ENCODE measurements at regions not wholly inside any gene's neighbourhood (a gene's known extent, or its start where the extent isn't known, plus 50 kb on each side); places are given as distances from the start of the nearest gene placed in this dataset.
A peak's percentile ranks its signal among the peaks of the same experiment; 100 is the strongest.

DNA sequence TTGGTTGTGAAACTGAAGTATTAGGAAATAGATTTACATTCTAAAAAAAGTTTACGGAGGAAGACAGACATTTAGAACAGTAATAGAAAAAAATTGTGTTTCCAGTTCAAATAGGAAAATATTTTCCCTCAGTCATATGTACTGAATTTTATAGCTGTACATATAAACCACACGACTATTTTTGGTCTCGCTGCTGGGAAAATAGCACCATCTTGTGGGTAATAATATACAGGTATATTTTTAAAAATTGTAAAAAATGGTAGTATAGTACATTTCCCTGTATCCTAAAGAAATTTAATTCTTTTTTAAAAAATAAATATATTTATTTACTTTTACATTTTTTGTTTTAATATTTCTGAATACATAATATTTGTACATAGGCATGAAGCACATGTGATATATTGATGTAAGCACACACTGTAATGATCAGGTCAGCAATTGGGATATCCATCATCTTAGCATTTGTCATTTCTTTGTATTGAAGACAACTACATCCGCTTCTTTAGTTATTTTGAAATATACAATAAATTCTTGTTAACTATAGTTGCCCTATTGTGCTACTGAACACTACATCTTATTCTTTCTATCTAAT lies 168.6 kb downstream of the ALX1 start:
- no peak overlapping the region for H3K4me3 ChIP-seq (replicated peaks in 1 of 3; ENCODE audit: insufficient read depth in 1 of 3, low read depth in 1 of 3, low read length in 3 of 3)
- intact Hi-C loops (cut with micrococcal nuclease) (loop anchor here (1.0 to 2.0 kb wide), 4 partner anchors 23 to 372 kb away; no protein-coding TSS in a partner anchor), dilution Hi-C loops (cut with MboI; ENCODE audit: extremely low pct_ligation_motif_present, low sequenced_read_pairs) (loop anchor here (25.0 kb wide), 1 partner anchor 286 kb away; no protein-coding TSS in a partner anchor)
- no peaks in the 10 kb centered on the region for H3K9me3 ChIP-seq (replicated peaks; ENCODE audit: control insufficient read depth, insufficient read depth, low read length)
- H4K20me1 ChIP-seq (replicated peaks; ENCODE audit: control insufficient read depth, extremely low read depth, insufficient read depth, low read length): no peaks in the 10 kb centered on the region
- H3K36me3 ChIP-seq (ENCODE audit: control insufficient read depth in 2 of 2, extremely low read depth in 1 of 2, insufficient read depth in 2 of 2, low read length in 2 of 2): no peaks in the 10 kb centered on the region
- no peaks in the 10 kb centered on the region for H3K9me1 ChIP-seq (replicated peaks; ENCODE audit: control insufficient read depth, extremely low read depth, insufficient read depth, low read length)
- no peak overlapping the region for H3K27ac ChIP-seq (ENCODE audit: insufficient read depth, low read depth, low read length)
- no peak overlapping the region for H3K9ac ChIP-seq (replicated peaks; ENCODE audit: extremely low read depth, insufficient read depth, low read length)
- H3K4me1 ChIP-seq (ENCODE audit: control insufficient read depth, extremely low read depth, insufficient read depth, low read length): no peaks in the 10 kb centered on the region
- TF ChIP-seq POLR2AphosphoS5 (IDR thresholded peaks at IDR 0.05; ENCODE audit: insufficient read depth, low read depth, low read length) (no peak), GATA2 (IDR thresholded peaks at IDR 0.05; ENCODE audit: insufficient read depth, insufficient read length, low read depth, low read length) (no peak), EZH2 (IDR thresholded peaks at IDR 0.05; ENCODE audit: borderline replicate concordance, low read depth, low read length, severe bottlenecking) (no peak), CTCF (IDR thresholded peaks at IDR 0.05; ENCODE audit: extremely low read depth in 1 of 2, insufficient read depth in 1 of 2, low read depth in 1 of 2, low read length in 2 of 2) (no peak), JUN (IDR thresholded peaks at IDR 0.05; ENCODE audit: borderline replicate concordance, insufficient read depth, insufficient read length, low read depth) (no peak), MYC (IDR thresholded peaks at IDR 0.05; ENCODE audit: low read depth, low read length) (no peak)
- TF ChIP-seq, protein P1, sequence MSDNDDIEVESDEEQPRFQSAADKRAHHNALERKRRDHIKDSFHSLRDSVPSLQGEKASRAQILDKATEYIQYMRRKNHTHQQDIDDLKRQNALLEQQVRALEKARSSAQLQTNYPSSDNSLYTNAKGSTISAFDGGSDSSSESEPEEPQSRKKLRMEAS (IDR thresholded peaks at IDR 0.05; ENCODE audit: insufficient read depth, insufficient read length): no peak
- FAIRE-seq (peak; percentile 59), DNase-seq (ENCODE audit: low read depth, low spot score) (peak; percentile 42)
- H3K4me2 ChIP-seq (ENCODE audit: insufficient read depth, low read length): no peak overlapping the region
- no TSS peak for BruUV-seq (replicated peaks)
- H3K79me2 ChIP-seq (ENCODE audit: control insufficient read depth, insufficient read depth, low read length): no peaks in the 10 kb centered on the region
- ChIA-PET POLR2A (interaction anchor here (1.1 kb wide), 1 partner anchor 372 kb away, joined by 3 read pairs; no protein-coding TSS in a partner anchor), CTCF (interaction anchor here (0.7 to 3.3 kb wide), 43 partner anchors 9 to 574 kb away, joined by 3 to 104 read pairs (median 4); no protein-coding TSS in a partner anchor)
- H2AFZ ChIP-seq (ENCODE audit: low read depth, low read length): no peak overlapping the region
- H3K27me3 ChIP-seq (ENCODE audit: control insufficient read depth in 2 of 2, insufficient read depth in 2 of 2, low read length in 2 of 2): no peaks in the 10 kb centered on the region
